GM12878 (cell line): ENCODE measurements at regions not wholly inside any gene's neighbourhood (a gene's known extent, or its start where the extent isn't known, plus 50 kb on each side); places are given as distances from the start of the nearest gene placed in this dataset.
A peak's percentile ranks its signal among the peaks of the same experiment; 100 is the strongest.

Source experiments
- ATAC-seq: fragments of 200-7000 bp; cut with Tn5 transposase; 3 replicates; pipeline ENCODE4 v1.9.1; 2020; ENCODE audit warnings: mild to moderate bottlenecking, moderate library complexity
- BruUV-seq: library from RNA; stranded (reverse); fragments of 400-500 nt; replicated peaks from 2 replicates; lab custom pipeline; 2021; lab: Mats Ljungman, UMichigan
- CTCF ChIA-PET: fragments of 300-600 bp; sonication (Branson Sonifier 250); formaldehyde crosslinking; extraction: SDS; loops from one replicate; lab custom pipeline; 2021; ENCODE audit warnings: inconsistent platforms; lab: Yijun Ruan, JAX
- POLR2A ChIA-PET: fragments of 350-600 bp; formaldehyde crosslinking; extraction: SDS; loops from one replicate; lab custom pipeline; 2021; ENCODE audit warnings: inconsistent platforms; lab: Charles Lee
- RAD21 ChIA-PET: fragments of 300-600 bp; sonication (Branson Sonifier 250); formaldehyde crosslinking; loops from one replicate; lab custom pipeline; 2023; ENCODE audit warnings: antibody characterized with exemption; ENCODE audit not compliant: unreplicated experiment; lab: Charles Lee
- SMC1A ChIA-PET: fragments of 300-600 bp; sonication (Branson Sonifier 250); formaldehyde crosslinking; loops from one replicate; lab custom pipeline; 2023; ENCODE audit not compliant: unreplicated experiment, uncharacterized antibody; lab: Charles Lee
- DNase-seq: peaks from one replicate; pipeline ENCODE4 v3.0.0-alpha.2; 2011; ENCODE audit warnings: low read depth, low spot score
- FAIRE-seq: peaks from 3 replicates; lab custom pipeline; 2011; peaks lifted over from hg19 to GRCh38; lab: Jason Lieb, UNC
- H2AFZ ChIP-seq: 2 replicates; pipeline ENCODE4 v1.6.0; 2011; ENCODE audit warnings: low read depth, low read length, control low read depth; ENCODE audit not compliant: control insufficient read depth
- H3K27ac ChIP-seq: 2 replicates; pipeline ENCODE4 v1.5.1; 2011; ENCODE audit warnings: control low read depth; ENCODE audit not compliant: control insufficient read depth, insufficient read depth
- H3K27me3 ChIP-seq, 2 experiments: replicated peaks in 1 of 2; 2 replicates each; pipeline versions ENCODE4 v1.6.0 to v1.6.1; 2011; ENCODE audit warnings: low read length in 1 of 2; ENCODE audit not compliant: control insufficient read depth in 2 of 2, insufficient read depth in 2 of 2
- H3K36me3 ChIP-seq, 2 experiments: 2 replicates each; pipeline ENCODE4 v1.5.1; 2011; ENCODE audit warnings: low read length in 1 of 2; ENCODE audit not compliant: control insufficient read depth in 2 of 2, insufficient read depth in 2 of 2
- H3K4me1 ChIP-seq: 2 replicates; pipeline ENCODE4 v1.6.1; 2011; ENCODE audit warnings: mild to moderate bottlenecking, low read length, moderate library complexity, mixed read lengths; ENCODE audit not compliant: control insufficient read depth, insufficient read depth
- H3K4me2 ChIP-seq: 2 replicates; pipeline ENCODE4 v1.6.0; 2011; ENCODE audit warnings: control low read depth; ENCODE audit not compliant: control insufficient read depth, insufficient read depth
- H3K4me3 ChIP-seq: fragments of 200-600 bp; sonication (generic); 2 replicates; pipeline ENCODE4 v1.5.1; 2016
- H3K79me2 ChIP-seq: 2 replicates; pipeline ENCODE4 v1.6.0; 2011; ENCODE audit warnings: low read length; ENCODE audit not compliant: control insufficient read depth, insufficient read depth
- H3K9ac ChIP-seq: 2 replicates; pipeline ENCODE4 v1.8.0; 2011; ENCODE audit warnings: low read length, control low read depth, mixed read lengths; ENCODE audit not compliant: control insufficient read depth, insufficient read depth
- H3K9me3 ChIP-seq: replicated peaks from 3 replicates; pipeline ENCODE4 v1.5.1; 2011; ENCODE audit warnings: mild to moderate bottlenecking, low read length; ENCODE audit not compliant: control insufficient read depth, insufficient read depth
- H4K20me1 ChIP-seq: 2 replicates; pipeline ENCODE4 v1.6.0; 2011; ENCODE audit not compliant: control insufficient read depth, insufficient read depth
- CREB1 ChIP-seq: IDR thresholded peaks from 2 replicates; pipeline ENCODE4 v1.6.1; 2012; ENCODE audit warnings: low read depth, mild to moderate bottlenecking, inconsistent platforms
- FOS ChIP-seq: IDR thresholded peaks from 3 replicates; pipeline ENCODE4 v1.6.1; 2011; ENCODE audit warnings: borderline replicate concordance; ENCODE audit not compliant: insufficient read length; ENCODE audit errors: extremely low read depth
- MTA2 ChIP-seq: fragments of 450-650 bp; IDR thresholded peaks from 2 replicates; pipeline ENCODE4 v1.6.1; 2016; ENCODE audit warnings: low read depth, mild to moderate bottlenecking, moderate library complexity
- NRF1 ChIP-seq: conservative IDR thresholded peaks from 2 replicates; pipeline ENCODE4 v1.6.1; 2011; ENCODE audit warnings: mild to moderate bottlenecking, low read depth, low read length, improper control_type of control experiment
- STAT1 ChIP-seq: fragments of 450-650 bp; conservative IDR thresholded peaks from 2 replicates; pipeline ENCODE4 v1.6.1; 2014; ENCODE audit warnings: antibody characterized with exemption, mild to moderate bottlenecking
- WGBS: methylation state at CpG from one replicate; pipeline ENCODE4 v1.1.6; 2016; ENCODE audit warnings: low lambda C conversion rate; ENCODE audit not compliant: insufficient replicate concordance, insufficient coverage; ENCODE audit errors: missing lambda C conversion rate; 5-methylcytosine and 5-hydroxymethylcytosine counted together
- in situ Hi-C: fragments of 300-500 bp; cut with MboI; formaldehyde crosslinking; loops from 9 replicates; pipeline ENCODE4 v1.14.3; 2018; ENCODE audit warnings: mixed read lengths
- intact Hi-C: fragments of 100-400 bp; cut with micrococcal nuclease; formaldehyde crosslinking; loops from one replicate; pipeline ENCODE4 v1.14.2; 2022; ENCODE audit not compliant: unreplicated experiment

DNA sequence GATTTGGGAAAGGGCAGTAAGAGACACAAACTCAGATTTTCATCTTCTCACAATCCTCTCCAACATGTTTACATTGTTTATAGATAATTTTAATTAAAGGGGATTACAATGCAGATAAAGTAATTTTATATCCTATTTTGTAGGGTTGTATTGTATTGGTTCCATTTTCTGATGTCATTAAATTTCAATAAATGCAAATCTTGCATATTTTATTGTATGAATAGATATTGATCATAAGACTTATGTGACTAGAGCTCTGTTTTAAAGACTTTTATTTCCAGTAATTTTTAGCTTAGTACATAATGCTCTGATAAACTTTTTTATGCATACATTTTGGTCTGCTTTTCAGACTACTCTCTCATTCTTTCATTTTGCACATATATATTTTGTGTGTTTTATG is 819.6 kb downstream of the TSN start:
- Histone ChIP-seq H3K4me3 (no peak overlapping the region), H3K4me2 (no peak overlapping the region), H2AFZ (no peak overlapping the region), H3K36me3 (no peaks in the 10 kb centered on the region), H3K27ac (no peak overlapping the region), H3K4me1 (no peaks in the 10 kb centered on the region), H3K9ac (no peak overlapping the region), H3K27me3 (no peaks in the 10 kb centered on the region), H3K79me2 (no peaks in the 10 kb centered on the region), H3K9me3 (no peaks in the 10 kb centered on the region; the same call in 2 of the 3 replicates), H4K20me1 (no peaks in the 10 kb centered on the region)
- in situ Hi-C loops = no loop called here
- DNase-seq (no peak), FAIRE-seq (no peak), ATAC-seq (no peak)
- SMC1A ChIA-PET = interaction anchor here (0.8 to 2.2 kb wide), 4 partner anchors 10 to 154 kb away, joined by 3 to 15 read pairs (median 4); no protein-coding TSS in a partner anchor
- intact Hi-C loops = no loop called here
- POLR2A ChIA-PET = no interaction called here
- CTCF ChIA-PET = interaction anchor here (1.1 to 1.8 kb wide), 2 partner anchors 10 to 15 kb away, joined by 4 to 6 read pairs; no protein-coding TSS in a partner anchor
- TF ChIP-seq CREB1 = no peak
- TF ChIP-seq STAT1 = no peak
- RAD21 ChIA-PET = no interaction called here
- no TSS peak for BruUV-seq

DNA sequence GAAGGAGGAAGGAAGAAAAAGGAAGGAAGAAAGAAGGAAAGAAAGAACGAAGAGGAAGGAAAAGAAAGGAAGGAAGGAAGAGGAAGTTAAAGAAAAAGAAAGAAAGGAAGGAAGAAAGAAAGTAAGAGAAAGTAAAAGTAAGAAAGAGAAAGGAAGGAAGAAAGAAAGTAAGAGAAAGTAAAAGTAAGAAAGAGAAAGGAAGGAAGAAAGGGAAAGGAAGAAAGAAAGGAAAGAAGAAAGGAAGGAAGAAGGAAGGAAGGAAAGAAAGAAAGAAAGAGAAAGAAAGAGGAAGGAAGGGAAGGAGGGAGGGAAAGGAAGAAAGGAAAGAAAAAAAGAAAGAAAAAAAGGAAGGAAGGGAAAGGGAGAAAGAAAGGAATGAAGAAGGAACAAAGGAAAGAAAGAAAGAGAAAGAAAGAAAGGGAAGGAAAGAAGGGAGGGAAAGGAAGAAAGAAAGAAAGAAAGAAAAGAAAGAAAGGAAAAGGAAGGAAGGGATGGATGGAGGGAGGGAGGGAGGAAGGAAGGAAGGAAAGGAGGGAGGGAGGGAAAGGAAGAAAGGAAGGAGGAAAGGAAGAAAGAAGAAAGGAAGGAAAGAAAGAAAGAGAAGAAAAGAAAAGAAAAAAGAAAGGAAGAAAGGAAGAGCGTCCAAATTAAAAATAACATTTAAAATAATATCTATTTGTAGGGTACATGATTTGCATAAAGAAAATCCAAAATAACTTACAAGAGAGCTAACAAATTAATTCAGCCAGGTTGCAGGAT is 827.9 kb downstream of the TSN start:
- no peak for ATAC-seq
- no peak overlapping the region for H3K27ac ChIP-seq
- H3K4me3 ChIP-seq = no peak overlapping the region
- RAD21 ChIA-PET = interaction anchor here (0.5 kb wide), 1 partner anchor 81 kb away, joined by 3 read pairs; no protein-coding TSS in a partner anchor
- intact Hi-C loops = no loop called here
- no peak overlapping the region for H2AFZ ChIP-seq
- H3K9me3 ChIP-seq = no peaks in the 10 kb centered on the region
- POLR2A ChIA-PET = no interaction called here
- no peaks in the 10 kb centered on the region for H3K79me2 ChIP-seq
- no peaks in the 10 kb centered on the region for H4K20me1 ChIP-seq
- SMC1A ChIA-PET = interaction anchor here (0.8 to 1.1 kb wide), 2 partner anchors 10 to 13 kb away, joined by 3 read pairs; no protein-coding TSS in a partner anchor
- no peak for DNase-seq
- 40% methylated on average over 2 of the region's 2 CpGs for WGBS
- BruUV-seq = no TSS peak
- in situ Hi-C loops = no loop called here
- no peaks in the 10 kb centered on the region for H3K4me1 ChIP-seq
- H3K27me3 ChIP-seq = no peaks in the 10 kb centered on the region
- TF ChIP-seq NRF1 (no peak), MTA2 (0 out of 2 replicates have a peak, but pooled peaks have one; percentile 18), FOS (no peak)
- TF ChIP-seq, all 136 proteins: peak for 1
- Histone ChIP-seq H3K4me2 (no peak overlapping the region), H3K9ac (no peak overlapping the region), H3K36me3 (no peaks in the 10 kb centered on the region)
- no peak for FAIRE-seq
- CTCF ChIA-PET = interaction anchor here (0.7 kb wide), 1 partner anchor 34 kb away, joined by 3 read pairs; no protein-coding TSS in a partner anchor
